HG03460 (cell line): ENCODE measurements at regions not wholly inside any gene's neighbourhood (a gene's known extent, or its start where the extent isn't known, plus 50 kb on each side); places are given as distances from the start of the nearest gene placed in this dataset.
"Not testable (repeated sequence)": the region's sequence is repeated elsewhere in the genome, so short reads cannot be mapped to it uniquely, and the experiment has no call there.

Experiments used
- ATAC-seq: cut with Tn5 transposase; IDR thresholded peaks from one replicate; pipeline ENCODE4 v1.9.1; 2021; ENCODE audit not compliant: unreplicated experiment

DNA sequence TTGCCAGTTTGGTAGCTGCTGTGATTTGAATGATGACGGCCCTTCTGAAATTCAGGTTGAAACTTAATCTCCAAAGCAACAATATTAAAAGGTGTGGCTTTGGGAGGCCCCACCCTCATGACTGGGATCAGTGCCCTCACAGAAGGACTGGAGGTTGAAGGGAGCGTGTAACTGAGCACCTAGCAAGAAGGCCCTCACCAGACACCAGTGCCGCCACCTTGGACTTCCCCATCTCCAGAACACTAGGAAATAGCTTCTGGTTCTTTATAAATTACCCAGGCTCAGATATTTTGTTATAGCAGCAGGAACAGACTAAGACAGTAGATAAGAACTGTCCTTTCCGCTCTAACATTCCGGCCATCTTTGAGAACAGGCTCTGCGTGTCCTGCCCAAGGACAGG is 243.1 kb downstream of the DLL1 start:
- ATAC-seq: no peak

DNA sequence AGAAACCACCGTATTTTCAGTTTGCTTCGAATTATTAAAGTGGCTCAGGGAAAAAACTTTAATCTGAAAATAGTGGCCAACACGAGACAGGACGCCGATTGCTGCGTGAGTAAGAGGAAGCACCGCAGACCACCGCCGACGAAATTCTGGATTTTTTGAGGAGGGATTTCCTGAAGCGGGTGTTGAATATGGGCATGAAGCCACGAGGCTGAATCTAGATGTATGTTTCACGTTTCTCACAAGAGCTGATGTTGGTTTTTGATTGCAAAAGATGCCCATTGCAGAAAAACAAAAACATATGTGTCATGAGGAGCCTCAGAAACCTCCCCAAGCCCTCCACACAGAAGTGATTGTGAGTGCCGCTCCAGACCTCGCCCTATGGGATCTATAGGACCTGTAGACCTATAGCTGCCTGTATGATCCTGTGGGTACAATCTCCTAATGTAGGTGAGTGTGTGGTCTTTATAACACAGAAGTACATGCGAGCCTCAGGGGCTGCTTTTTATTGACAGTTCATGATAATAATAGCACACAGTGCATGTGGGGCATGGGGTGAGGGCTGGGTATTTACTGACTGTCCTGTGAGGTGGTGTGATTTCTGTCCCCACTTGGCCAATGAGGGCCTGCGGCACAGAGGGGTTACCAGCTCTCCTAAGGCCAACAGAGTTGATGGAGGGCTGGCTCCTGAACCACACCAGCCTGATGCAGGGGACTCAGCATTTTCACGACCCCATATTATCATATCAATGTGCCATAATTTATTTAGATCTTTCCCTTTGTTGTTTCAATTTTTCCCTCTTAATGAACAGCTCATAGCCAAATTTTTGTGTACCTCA is 243.9 kb downstream of the DLL1 start:
- no peak for ATAC-seq

DNA sequence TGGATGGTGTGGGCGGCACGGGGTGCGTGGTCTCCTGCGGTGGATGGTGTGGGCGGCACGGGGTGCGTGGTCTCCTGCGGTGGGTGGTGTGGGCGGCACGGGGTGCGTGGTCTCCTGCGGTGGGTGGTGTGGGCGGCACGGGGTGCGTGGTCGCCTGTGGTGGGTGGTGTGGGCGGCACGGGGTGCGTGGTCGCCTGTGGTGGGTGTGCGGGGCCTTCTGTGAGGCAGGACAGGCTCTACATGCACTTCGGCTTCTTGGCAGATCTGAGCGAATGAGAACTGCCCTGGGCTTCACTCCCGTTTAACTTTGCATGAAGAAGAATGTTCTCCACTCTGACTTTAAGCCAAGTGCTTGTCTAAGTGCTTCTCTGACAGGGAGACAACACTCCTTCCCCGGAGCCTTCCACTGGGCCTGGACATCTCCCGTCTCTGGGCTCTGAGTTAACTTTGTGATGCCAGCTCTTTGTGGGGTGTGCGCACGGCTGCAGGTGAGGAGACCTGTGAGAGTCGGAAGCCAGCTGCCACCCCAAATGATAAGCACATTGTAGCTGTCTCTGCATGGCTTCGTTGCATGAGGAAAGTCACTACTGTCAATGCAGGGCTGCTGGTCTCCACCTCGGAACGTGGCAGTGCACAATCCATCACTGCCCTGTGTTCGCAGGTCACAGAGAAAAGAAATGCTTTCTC is 244.8 kb downstream of the DLL1 start:
- ATAC-seq: no peak

DNA sequence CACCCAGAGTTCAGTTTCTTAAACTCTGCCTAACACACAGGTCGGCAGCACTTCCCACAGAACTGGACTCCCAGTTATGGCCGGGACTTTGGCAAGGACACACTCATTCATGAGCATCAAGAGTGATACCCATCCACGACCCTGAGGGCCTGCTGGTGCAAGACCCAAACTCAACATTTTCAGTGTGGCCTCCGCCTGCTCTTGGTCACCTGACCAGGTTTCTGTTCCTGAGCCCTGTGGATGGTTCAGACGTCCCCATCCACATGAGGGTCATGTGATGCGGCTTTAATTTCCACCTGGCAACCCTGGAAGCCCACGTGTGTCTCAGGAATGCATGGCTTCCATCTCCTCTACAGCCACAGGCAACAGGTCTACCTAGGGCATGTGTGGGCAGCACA is 245.3 kb downstream of the DLL1 start:
- no peak for ATAC-seq

DNA sequence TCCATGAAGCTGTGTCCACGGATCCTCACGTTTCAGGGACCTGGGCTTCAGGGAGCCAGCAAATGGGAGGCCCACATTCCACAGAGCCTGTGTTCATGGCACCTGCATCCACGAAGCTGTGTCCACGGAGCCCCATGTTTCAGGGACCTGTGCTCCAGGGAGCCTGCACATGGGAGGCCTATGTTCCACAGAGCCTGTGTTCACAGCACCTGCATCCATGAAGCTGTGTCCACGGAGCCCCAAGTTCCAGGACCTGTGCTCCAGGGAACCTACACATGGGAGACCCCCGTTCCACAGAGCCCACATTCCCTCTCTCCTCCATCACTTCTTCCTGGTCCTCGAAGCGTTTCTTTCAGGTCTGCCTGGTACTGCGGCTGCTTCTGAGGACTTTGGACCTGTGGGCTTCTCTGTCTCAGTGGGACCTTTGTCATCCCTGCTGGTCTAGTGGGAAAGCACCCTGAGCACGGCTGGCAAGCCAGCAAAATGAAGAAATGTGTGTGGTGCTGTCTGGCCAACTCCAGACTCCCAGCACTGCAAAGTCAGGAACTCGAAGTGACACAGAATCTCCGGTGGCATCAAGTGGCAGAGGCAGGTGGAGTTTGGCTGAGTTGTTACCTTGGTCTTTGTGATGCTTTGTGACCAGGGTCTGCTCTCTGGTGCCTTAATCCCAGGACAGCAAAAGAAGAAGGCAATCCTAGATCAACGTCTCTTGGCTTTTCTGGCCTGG is 245.9 kb downstream of the DLL1 start:
- ATAC-seq: no peak

DNA sequence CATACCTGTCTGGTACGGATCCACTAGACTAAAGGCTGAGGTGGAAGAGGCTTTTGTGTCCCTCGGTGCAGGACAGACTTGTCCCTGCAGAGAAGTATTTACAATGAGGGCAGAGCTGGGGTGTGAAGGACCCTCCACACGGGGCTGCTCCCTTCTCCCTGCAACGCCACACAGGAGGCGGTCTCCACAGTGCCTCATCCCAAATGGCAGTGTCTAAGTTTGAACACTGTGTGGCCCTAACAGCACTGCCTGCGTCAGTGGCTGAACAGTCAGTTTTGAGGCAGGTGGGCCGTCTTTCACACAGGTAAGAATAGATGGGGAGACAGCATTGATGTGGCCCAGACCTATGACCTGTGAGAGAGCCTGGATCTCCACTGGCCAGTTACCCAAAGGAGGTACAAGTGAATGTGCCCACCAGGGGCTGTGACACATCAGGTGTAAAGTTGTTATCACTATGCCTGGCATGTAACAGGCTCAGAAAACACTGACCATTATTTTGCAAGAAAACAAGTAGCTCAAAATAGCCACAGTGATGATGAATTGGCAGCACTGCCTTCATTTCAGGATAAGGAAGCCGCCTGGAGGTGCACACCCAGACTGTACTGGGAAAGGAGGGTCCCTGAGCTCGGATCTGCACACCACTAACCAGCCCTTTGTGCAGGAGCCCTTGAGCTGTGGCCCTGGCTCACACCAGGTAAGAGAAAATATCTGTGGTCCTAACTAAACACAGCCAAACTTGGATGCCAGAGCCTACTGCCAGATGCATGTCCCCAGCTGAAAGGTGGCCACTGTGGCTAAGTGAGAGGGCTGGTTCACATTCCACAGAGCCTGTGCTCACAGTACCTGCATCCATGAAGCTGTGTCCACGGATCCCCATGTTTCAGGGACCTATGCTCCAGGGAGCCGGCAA is 246.7 kb downstream of the DLL1 start:
- ATAC-seq: no peak

DNA sequence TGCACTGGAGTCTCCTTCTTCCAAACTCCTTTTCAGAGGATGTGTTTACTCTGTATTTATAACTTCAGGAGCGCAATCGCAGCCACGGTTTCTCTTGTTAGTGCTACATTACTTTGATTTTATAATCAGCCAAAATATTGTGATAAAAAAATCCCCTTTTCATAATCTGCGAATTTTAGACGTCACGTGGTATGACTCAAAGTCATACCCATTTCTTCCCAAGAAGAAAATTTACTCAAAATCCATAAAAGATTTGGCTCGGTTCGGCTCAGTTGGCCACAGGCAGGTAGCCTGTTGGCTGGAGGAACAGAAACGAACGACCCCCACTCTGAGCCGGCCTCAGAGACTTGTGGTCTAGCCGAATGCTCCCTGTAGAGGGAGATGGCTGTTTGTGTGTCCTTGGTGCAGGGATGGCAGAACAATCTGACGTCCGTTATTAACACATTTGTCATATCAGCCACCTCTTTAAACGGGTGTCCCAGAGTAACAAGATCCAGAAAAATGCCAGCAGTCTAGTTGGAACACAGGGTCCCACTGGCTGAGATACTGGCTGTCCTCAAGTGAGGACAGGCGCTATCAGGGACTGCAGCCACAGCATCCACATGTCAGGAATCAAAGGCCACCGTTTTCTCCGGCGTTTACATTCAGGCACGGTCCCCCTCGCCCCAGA is 247.6 kb downstream of the DLL1 start:
- no peak for ATAC-seq

DNA sequence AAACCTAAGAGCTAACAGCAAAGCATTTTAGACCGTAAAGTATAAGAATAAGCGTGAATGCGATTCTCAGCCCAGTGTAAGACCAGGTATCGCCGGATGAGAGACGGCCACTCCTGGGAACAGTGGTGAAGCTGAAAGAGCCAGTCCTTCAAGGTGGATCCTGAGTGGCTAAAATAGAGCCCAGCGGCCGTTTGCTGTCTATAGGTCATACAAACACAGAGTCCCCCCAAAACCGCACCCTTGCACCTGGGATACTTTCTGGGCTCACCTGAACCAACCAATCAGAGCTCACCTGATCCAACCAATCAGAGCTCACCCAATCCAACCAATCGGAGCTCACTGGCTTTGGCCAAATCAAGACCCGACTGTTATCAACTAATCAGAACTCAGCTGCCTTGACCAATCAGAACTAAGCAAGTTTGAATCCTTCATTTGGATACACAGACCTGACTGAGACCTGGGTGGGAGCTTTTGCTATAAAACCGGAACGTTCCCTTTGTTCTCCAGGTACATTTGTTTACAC is 248.2 kb downstream of the DLL1 start:
- ATAC-seq: no peak

DNA sequence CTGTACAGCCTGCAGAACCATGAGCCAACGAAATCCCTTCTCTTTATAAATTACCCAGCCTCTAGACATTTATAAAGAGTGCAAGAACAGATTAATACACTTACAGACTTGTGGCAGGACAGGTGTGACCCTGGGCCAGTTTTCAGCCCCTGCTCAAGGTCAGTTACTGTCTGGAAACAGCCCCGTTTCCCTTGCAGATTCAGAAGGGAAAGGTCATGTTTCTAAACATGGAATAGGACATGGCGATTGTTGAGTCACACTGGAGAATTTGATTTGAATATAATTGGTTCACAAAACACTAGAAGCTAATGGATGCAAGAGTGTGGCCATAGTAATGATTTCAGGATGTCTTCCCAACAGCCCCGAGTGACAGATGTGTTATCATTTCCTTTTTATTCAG is 248.8 kb downstream of the DLL1 start:
- ATAC-seq: no peak

DNA sequence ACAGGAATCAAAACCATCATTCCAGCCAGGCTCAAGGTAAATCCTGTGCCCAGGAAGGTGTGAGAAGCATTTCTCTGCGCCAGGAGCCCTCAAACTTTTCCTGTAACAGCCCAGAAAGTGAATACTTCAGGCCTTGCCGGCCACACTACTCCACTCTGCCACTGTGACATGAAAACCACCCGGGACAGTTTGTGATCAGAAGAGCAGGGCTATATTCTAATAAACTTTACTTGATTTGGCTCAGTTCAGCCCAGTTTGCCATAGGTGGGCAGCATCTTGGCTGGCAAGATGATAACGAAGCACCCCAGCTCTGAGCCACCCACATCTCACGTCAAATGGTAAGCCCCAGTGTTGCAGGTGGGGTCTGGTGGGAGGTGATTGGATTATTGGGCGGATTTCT is 249.4 kb downstream of the DLL1 start:
- ATAC-seq: no peak

DNA sequence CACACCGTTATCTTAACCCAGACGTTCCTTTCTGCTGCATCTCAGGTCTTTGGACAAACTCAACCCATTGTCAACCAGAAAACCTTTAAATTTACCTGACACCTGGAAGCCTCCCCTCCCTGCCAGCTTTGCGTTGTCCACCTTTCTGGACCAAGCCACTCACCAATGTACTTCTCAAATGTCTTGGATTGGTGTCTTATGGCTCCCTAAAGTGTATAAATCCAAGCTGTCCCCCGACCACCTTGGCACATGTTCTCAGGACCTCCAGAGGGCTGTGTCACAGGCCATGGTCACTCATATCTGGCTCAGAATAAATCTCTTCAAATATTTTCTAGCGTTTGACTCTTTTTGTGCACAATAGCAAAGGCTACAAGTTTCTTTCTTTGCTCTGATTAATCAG is 250.0 kb downstream of the DLL1 start:
- ATAC-seq: no peak

DNA sequence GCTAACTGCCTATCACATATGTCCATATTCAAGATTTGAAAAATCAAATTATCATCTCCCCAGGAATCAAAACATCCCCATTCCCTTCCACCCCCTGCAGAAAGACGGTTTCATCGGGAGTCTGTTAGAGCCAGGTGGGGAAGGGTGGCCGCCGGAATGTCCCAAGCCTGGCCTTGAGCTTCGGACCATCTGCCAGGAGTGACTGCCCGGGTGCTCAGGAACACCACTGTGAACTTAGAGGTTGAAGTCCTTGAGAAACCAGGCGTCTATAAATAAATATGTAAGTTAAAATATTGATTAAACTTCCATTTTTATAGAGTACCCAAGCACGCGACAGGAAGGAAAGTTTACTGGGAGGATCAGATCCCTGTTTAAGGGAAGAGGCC is 250.8 kb downstream of the DLL1 start:
- ATAC-seq: no peak

DNA sequence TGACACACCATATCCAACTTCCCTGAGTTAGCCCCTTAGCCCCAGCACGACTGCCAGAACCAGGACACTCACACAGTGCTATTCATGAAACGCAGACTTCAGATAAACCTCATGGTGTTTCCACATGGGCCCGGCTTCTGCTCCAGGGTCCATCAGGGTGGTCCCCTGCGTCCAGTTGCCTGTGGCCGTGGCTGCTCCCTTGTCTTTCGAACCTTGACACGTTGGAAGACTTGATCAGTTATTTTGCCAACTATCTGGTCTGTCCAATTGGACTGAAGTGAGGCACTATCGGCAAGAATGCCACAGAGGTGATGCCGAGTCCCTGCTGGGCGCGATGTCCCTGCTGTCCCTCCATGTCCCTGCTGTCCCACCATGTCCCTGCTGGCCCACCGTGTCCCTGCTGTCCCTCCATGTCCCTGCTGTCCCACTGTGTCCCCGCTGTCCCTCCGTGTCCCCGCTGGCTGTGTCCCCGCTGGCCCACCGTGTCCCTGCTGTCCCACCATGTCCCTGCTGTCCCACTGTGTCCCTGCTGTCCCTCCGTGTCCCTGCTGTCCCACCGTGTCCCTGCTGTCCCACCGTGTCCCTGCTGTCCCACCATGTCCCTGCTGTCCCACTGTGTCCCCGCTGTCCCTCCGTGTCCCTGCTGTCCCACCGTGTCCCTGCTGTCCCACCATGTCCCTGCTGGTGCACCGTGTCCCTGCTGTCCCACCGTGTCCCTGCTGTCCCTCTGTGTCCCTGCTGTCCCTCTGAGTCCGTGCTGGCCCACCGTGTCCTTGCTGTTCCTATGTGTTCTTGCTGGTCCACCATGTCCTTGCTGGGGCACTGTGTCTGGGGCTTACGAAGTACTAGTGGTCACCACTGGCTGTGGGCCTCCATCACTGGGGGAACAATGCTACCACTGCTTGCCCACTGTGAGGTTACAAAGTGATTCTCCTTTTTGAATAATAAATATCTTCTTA is 251.4 kb downstream of the DLL1 start:
- no peak for ATAC-seq

DNA sequence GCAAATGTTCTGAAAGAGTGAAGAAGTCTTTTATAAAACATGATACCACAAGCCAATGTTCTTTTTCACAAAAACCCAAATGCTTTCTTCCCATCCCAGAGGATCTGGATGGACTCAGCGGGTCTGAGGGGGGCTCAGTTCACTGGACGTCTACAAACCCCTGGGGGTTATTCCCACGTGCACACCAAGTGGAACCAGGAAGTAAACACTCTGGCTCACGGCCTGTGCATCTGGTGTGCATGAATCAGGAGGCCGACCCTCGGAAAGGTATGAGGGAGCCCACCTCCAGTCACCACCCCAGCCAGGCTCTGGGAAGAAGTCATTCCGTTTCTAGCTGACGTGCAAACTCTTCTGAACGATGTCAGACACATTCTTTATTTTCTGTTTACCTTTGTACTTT is 252.2 kb downstream of the DLL1 start:
- ATAC-seq: no peak

DNA sequence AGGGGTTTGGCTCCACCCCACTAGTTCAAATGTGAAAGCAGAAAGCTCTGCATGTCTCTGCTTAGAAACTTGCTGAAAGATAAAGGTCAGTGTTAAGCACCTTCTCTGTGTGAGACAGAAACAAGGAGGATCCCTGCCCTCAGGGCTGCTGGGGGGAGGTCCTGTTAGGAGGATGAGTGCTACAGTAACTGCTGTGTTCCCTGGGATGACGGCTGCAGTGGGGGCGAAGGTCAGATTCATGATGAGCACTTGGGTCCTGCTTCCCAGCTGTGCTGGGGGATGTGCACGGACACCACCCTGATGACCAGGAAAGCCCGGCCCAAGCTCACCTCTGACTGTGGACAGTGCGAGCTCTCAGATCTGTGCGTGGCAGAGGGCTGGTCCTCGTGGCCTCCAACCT is 252.6 kb downstream of the DLL1 start:
- ATAC-seq: no peak

DNA sequence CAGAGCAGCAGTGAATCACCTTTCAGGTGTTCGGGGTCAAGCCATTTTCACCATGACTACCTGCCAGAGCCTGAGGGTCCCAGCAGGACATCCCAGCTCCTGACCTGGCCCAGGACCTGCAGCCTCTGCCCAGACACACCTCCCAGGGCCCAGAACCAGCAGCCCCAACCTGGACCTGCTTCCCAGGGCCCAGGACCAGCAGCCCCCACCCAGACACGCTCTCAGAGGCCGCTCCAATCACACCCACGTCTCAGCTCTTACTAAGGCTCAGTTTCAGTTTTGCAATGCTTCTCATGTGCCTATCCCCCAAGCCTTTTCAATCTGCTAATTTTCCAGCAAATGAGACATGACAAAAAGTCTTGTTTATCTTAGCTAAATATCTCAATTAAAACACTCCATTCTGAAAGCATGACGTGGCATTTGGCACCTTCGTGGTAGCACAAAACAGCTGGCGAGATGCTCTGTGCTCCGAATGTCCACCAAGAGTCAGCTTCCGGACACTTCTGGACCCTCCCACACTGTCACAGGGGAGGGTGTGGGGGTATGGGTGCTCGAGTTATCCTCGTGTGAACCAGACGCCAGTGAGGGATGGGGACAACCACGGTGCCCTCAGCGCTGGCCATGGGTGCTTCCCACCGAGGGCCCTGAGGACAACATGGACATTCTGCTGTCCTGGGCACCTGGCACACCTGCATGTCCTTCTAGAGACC is 253.2 kb downstream of the DLL1 start:
- no peak for ATAC-seq

DNA sequence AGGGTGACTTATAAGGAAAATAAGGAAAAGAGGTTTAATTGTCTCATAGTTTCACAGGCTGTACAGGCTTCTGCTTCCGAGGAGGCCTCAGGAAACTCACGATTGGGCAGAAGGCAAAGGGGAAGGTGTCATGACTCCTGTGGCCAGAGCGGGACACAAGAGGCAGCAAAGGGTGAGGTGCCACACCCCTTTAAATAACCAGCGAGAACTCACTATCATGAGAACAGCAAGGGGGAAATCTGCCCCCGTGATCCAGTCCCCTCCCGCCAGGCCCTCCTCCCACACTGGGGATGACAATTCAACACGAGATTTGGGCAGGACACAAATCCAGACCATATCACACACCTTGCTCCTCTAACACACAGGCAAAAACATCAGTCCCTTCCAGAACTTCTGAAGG is 254.0 kb downstream of the DLL1 start:
- ATAC-seq: no peak

DNA sequence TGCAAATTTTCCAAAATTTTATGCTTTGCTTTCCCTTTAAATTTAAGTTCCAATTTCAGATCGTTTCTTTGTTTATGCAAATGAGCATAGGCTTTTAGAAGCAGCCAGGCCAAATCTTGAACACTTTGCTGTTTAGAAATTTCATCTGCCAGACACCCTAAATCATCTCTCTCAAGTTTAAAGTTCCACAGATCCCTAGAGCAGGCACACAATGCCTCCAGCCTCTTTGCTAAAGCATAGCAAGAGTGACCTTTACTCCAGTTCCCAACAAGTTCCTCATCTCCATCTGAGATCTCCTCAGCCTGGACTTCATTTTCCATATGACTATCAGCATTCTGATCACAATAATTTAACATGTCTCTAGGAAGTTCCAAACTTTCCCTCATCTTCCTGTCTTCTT is 254.5 kb downstream of the DLL1 start:
- not testable (repeated sequence) for ATAC-seq
